Large intestine (tissue), 3 donors: ENCODE measurements at regions not wholly inside any gene's neighbourhood (a gene's known extent, or its start where the extent isn't known, plus 50 kb on each side); places are given as distances from the start of the nearest gene placed in this dataset.

Experiments
- DNase-seq, 2 donors: peaks; one replicate each; pipeline versions ENCODE4 v3.0.0 to v3.0.0-alpha.2; 2013
- H3K27ac ChIP-seq: one replicate; pipeline ENCODE4 v1.5.1; 2013; ENCODE audit warnings: low read length
- H3K27me3 ChIP-seq: 2 replicates; pipeline ENCODE4 v1.6.1; 2013; ENCODE audit warnings: low read length; ENCODE audit not compliant: control insufficient read depth, insufficient read depth
- H3K36me3 ChIP-seq: 2 replicates; pipeline ENCODE4 v1.6.1; 2013; ENCODE audit warnings: low read length; ENCODE audit not compliant: control insufficient read depth, insufficient read depth
- H3K4me1 ChIP-seq: one replicate; pipeline ENCODE4 v1.6.1; 2013; ENCODE audit warnings: low read length; ENCODE audit not compliant: control insufficient read depth, insufficient read depth
- H3K4me3 ChIP-seq: one replicate; pipeline ENCODE4 v1.5.1; 2013; ENCODE audit warnings: low read length
- H3K9me3 ChIP-seq: one replicate; pipeline ENCODE4 v1.6.1; 2013; ENCODE audit warnings: mild to moderate bottlenecking, low read depth, low read length, moderate library complexity; ENCODE audit not compliant: control insufficient read depth
- WGBS: methylation state at CpG from one replicate; pipeline ENCODE4 v1.1.5; 2013; ENCODE audit warnings: low lambda C conversion rate; ENCODE audit not compliant: insufficient coverage; 5-methylcytosine and 5-hydroxymethylcytosine counted together

DNA sequence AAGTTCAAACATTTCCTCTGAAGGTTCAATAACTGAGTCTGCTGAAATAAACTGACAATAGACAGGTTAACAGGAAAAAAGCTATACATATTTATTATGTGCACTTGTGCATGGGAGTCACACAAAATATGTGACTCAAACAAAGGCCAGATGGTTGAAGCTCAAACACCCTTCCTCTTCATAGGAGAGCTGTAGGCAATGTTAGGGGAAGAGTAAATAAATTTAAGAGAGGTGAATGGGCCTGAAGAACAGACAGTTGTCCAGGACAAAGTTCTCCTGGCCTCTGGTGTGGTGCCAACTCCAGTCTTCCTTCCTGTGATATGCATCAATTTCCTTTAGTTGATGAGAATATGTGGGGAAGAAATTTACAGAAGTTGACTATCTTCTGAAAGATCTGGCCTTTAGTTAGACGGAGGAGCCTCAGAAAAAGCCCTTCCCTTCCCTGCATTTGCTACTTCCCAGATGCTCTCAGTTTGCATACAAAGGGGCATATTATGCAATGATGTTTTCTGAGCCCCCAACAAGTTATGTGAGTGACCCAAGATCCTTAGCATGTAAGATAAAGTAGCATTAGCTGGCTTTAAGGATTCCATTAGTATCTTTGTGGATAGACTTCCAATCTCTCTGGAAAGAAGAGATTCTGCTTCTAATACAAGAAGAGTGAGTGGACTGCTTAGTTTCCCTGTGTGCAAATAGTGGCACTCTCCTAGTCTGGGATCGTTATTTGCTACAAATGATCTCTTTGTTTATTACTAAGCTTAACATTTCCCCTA lies 96.4 kb upstream of the IGSF10 start:
- no peak for DNase-seq
- no peaks in the 10 kb centered on the region for H3K4me1 ChIP-seq
- H3K27ac ChIP-seq: no peak overlapping the region
- H3K9me3 ChIP-seq: no peaks in the 10 kb centered on the region
- no peak overlapping the region for H3K4me3 ChIP-seq
- H3K27me3 ChIP-seq: no peaks in the 10 kb centered on the region
- H3K36me3 ChIP-seq: no peaks in the 10 kb centered on the region
- WGBS: 71% methylated on average over 1 of the region's 2 CpGs

DNA sequence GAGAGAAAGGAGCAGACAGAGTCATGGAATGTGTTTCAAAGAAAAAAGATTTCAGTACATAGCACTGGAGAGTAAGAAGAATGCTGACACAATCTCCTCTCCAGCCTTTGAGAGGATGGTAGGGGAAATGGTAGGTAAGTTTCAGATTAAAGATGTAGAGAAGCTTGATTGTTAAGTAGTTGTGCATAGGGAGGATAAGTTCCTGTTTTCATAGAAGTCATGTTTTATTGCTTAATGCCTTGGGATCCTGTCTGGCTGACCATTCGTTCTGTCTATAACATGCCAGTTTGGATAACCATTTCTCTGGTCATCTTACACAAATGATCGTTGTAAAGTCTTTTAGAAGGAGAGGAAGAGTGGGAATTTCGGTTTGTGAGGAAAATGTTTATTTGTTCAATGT lies 95.7 kb upstream of the IGSF10 start:
- Histone ChIP-seq H3K4me1 (no peaks in the 10 kb centered on the region), H3K36me3 (no peaks in the 10 kb centered on the region), H3K9me3 (no peaks in the 10 kb centered on the region), H3K27ac (no peak overlapping the region), H3K27me3 (no peaks in the 10 kb centered on the region), H3K4me3 (no peak overlapping the region)
- no peak for DNase-seq
- 100% methylated on average over 3 of the region's 3 CpGs for WGBS

DNA sequence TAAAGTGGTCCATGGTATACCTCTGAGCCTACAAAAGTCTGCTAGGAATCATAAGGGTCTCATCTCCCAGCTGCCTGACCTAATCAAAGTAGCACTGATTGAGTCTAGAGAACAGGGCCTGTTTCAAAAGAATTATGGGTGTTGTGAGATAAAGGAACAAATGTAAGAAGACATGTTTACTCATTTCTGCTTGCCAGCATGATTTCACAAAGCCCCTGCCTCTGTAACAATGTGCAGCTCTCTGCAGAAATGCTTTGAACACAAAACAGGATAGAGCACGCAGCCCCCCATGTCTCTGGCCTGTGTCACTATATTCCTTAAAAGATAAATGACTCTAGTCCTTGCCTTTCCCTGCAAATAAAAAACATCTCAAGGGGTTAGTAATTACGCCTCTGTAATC lies 94.7 kb upstream of the IGSF10 start:
- no peak for DNase-seq
- no peak overlapping the region for H3K27ac ChIP-seq
- no peak overlapping the region for H3K4me3 ChIP-seq
- H3K9me3 ChIP-seq: no peaks in the 10 kb centered on the region
- WGBS: 100% methylated on average over 1 of the region's 2 CpGs
- no peaks in the 10 kb centered on the region for H3K27me3 ChIP-seq
- H3K4me1 ChIP-seq: no peaks in the 10 kb centered on the region
- H3K36me3 ChIP-seq: no peaks in the 10 kb centered on the region

DNA sequence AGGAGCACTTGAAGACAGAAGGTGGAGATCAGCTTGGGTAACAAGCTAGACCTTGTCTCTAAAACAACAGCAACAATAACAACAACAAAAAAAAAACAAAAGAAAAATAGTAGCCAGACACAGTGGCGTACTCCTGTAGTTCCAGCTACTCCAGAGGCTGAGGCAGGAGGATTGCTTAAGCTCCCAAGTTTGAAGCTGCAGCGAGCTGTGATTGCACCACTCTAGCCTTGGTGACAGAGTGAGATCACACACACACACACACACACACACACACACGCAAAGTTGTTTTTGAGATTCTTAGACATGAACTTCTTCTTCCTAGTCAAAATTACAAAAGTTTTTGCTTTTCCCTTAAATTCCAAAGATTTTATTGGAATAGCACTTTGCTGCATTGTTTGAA lies 93.0 kb upstream of the IGSF10 start:
- H3K9me3 ChIP-seq: no peaks in the 10 kb centered on the region
- H3K27ac ChIP-seq: no peak overlapping the region
- no peaks in the 10 kb centered on the region for H3K36me3 ChIP-seq
- H3K4me3 ChIP-seq: no peak overlapping the region
- no CpG with 5 or more reads among the region's 3 CpGs for WGBS
- no peaks in the 10 kb centered on the region for H3K4me1 ChIP-seq
- DNase-seq: no peak
- no peaks in the 10 kb centered on the region for H3K27me3 ChIP-seq

DNA sequence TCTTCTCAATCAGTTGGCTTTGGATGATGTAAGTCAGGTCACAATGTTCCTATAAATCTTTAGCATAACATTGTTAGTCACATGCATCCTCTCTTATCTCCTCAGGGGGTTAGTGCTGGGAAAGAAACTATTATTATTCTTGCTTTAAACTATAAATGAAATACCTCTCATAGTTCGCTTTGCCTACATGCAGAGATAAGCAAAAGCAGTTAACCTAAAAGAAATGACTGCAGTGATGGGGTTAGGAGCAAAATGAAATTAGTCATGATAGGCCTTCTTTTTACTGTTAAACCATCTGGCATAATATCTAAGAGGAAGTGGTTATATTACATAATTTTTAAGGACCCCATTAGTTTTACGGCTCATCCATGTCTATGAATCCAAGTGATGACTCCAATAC lies 91.7 kb upstream of the IGSF10 start:
- 92% methylated on average over 2 of the region's 2 CpGs for WGBS
- Histone ChIP-seq H3K27ac (no peak overlapping the region), H3K36me3 (no peaks in the 10 kb centered on the region), H3K4me3 (no peak overlapping the region), H3K9me3 (no peaks in the 10 kb centered on the region), H3K27me3 (no peaks in the 10 kb centered on the region), H3K4me1 (no peaks in the 10 kb centered on the region)
- no peak for DNase-seq

DNA sequence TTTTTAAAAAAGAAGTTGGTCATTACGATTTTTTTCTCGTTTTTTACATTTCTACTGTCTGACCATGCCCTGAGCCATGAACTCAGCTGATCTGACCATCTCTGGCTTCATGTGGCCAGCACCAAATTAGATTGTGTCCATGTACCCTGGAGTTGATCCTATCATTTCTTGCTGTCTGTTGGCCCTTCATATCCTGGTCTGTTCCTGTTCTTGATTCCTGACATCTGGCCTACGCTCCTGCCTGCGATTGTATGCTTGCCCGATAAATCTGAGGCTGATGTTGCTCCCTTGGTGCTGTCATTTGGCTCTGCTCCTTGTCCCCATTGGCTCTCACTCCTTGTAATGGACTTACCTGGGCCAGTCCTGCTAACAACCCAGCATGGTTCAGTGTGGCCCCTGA lies 89.8 kb upstream of the IGSF10 start:
- Histone ChIP-seq H3K27me3 (no peaks in the 10 kb centered on the region), H3K36me3 (no peaks in the 10 kb centered on the region), H3K4me3 (no peak overlapping the region), H3K4me1 (no peaks in the 10 kb centered on the region), H3K9me3 (no peaks in the 10 kb centered on the region), H3K27ac (no peak overlapping the region)
- WGBS: 100% methylated on average over 2 of the region's 5 CpGs
- DNase-seq: no peak

DNA sequence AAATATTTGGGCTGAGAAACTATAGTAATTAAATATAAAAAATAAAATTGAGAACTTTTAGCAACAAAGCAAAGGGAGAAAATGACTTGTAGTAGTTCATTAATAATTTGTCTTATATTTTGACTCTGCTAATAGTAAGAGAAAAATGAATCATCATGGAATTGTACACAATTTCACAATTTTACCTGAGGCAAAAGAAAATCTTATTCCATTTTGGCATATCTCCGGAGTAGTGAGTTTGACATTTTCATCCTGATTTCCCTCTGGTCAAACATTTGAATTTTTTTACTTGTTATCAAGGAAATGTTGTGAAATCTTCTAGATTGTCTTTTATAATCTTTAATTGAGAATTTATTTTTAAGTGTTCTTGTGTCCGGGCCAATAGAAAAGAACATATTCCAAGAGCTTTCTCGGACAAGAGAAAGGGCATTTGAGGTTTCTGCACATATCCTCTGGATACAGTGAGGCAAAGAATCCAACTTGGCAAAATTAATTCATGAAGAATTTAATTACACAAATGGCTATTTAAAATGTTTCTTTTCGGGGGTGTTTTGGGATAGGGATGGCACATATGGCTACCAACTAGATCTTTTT lies 89.3 kb upstream of the IGSF10 start:
- no peaks in the 10 kb centered on the region for H3K36me3 ChIP-seq
- no peak for DNase-seq
- WGBS: 100% methylated on average over 2 of the region's 4 CpGs
- no peak overlapping the region for H3K27ac ChIP-seq
- H3K4me1 ChIP-seq: no peaks in the 10 kb centered on the region
- H3K4me3 ChIP-seq: no peak overlapping the region
- no peaks in the 10 kb centered on the region for H3K27me3 ChIP-seq
- no peaks in the 10 kb centered on the region for H3K9me3 ChIP-seq

DNA sequence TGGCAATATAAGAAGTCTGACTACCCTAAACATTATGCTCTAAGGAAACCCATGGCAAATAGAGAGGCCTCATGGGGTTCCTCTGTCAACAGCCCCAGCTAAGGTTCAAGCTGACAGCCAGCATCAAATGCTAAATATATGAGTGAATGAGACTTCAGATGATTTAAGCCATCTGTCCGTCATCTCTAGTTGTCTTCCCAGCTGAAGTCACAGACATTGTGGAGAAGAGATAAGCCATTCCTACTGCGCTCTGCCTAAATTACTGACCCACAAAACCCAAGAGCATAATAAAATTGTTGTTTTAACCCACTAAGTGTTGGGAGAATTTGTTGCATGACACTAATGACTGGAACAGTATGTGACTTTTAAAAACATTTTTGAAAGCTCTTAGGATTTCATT lies 87.3 kb upstream of the IGSF10 start:
- no peaks in the 10 kb centered on the region for H3K9me3 ChIP-seq
- H3K27me3 ChIP-seq: no peaks in the 10 kb centered on the region
- no peaks in the 10 kb centered on the region for H3K4me1 ChIP-seq
- no peak overlapping the region for H3K27ac ChIP-seq
- WGBS: no CpG with 5 or more reads among the region's 2 CpGs
- DNase-seq: no peak
- no peaks in the 10 kb centered on the region for H3K36me3 ChIP-seq
- no peak overlapping the region for H3K4me3 ChIP-seq

DNA sequence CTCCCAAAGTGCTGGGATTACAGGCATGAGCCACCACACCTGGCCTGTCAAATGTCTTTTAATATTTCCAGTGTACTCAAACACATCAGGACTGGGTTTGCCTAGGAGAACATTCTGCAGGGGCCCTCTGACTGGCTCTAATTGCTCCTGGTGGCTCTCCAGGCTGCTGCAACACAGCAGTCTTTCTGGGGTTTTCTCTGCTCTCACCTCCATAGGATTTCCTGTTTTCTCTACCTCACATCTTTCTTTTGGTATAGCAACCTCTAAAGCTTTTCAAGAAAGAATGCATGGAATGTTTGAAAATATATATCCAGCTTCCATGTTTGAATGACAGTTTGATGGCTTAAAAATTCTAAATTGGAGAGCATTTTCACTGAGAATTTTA lies 83.3 kb upstream of the IGSF10 start:
- no peaks in the 10 kb centered on the region for H3K27me3 ChIP-seq
- H3K4me1 ChIP-seq: no peaks in the 10 kb centered on the region
- no peaks in the 10 kb centered on the region for H3K9me3 ChIP-seq
- no peaks in the 10 kb centered on the region for H3K36me3 ChIP-seq
- no peak for DNase-seq
- no peak overlapping the region for H3K4me3 ChIP-seq
- H3K27ac ChIP-seq: no peak overlapping the region

DNA sequence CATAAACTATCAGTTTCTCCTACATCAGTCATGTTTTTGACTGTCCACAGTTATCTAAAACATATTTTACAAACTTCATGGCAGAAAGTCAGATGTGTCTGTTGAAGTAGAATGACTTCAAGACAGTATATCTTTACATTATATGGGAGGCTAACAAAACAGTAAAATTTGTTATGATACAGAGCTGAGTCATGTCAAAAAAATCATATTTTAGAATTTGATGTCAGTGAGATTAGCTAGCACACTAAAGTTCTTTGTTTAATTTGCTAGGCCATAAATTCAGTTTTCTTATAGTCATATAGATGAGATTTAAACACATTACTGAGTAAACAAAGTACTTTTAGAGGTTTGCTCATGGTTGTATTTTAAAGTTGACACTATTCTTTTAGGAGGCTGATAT lies 80.3 kb upstream of the IGSF10 start:
- H3K36me3 ChIP-seq: no peaks in the 10 kb centered on the region
- H3K9me3 ChIP-seq: no peaks in the 10 kb centered on the region
- no peak overlapping the region for H3K4me3 ChIP-seq
- H3K27me3 ChIP-seq: no peaks in the 10 kb centered on the region
- DNase-seq: no peak
- no peaks in the 10 kb centered on the region for H3K4me1 ChIP-seq
- H3K27ac ChIP-seq: no peak overlapping the region

DNA sequence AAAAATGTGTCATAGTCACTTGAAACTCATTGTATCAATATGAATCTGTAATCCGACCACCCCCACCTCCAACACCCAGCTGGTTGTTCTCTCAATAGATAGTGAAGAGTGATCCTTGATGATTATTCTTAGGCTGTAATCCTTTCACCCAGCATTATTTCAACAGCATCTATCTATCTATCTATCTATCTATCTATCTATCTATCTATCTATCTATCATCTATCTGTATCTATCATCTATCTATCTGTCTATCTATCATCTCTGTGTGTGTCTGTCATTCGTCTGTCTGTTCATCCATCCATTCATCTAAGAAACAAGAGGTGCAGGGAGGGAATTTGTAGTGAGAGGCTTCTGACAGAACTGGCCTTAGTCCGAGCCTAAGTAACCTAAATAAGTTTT lies 78.7 kb upstream of the IGSF10 start:
- no peaks in the 10 kb centered on the region for H3K36me3 ChIP-seq
- H3K4me3 ChIP-seq: no peak overlapping the region
- 80% methylated on average over 1 of the region's 3 CpGs for WGBS
- no peaks in the 10 kb centered on the region for H3K4me1 ChIP-seq
- no peak for DNase-seq
- no peak overlapping the region for H3K27ac ChIP-seq
- H3K27me3 ChIP-seq: no peaks in the 10 kb centered on the region
- H3K9me3 ChIP-seq: no peaks in the 10 kb centered on the region
